ENCODE measurements at regions not wholly inside any gene's neighbourhood (a gene's known extent, or its start where the extent isn't known, plus 50 kb on each side); places are given as distances from the start of the nearest gene placed in this dataset.

DNA sequence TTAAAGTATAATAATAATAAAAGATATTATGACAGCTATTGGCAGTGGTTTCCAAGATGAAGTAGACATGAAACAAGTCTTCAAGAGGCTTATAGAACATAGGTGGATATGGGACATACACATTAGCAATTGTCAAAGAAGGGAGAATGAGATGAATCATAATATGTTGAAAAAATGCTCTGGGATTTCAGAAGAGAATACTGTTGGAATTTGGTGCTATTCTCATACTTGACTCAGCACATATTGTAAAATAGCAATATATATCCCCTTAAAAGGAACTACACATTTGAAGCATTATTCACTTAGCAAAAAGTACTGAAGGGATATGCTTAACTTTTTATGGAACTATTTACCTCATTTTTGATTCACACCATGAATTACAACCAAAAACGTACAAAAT is 577.2 kb upstream of the PCDH15 start:
- peaks cover 9% of the 10 kb centered on the region for H3K4me1 Mint-ChIP-seq
- POLR2A ChIA-PET = no interaction called here
- no peaks in the 10 kb centered on the region for H3K27me3 Mint-ChIP-seq (ENCODE audit: low read depth)
- TF ChIP-seq ZNF671 (CRISPR knock-in tag; IDR thresholded peaks at IDR 0.05) = no peak
- no peak for TF ChIP-seq EMX1 (CRISPR knock-in tag; IDR thresholded peaks at IDR 0.05)
- no peak for TF ChIP-seq TP53 (CRISPR knock-in tag; IDR thresholded peaks at IDR 0.05)
- TF ChIP-seq, protein P1, sequence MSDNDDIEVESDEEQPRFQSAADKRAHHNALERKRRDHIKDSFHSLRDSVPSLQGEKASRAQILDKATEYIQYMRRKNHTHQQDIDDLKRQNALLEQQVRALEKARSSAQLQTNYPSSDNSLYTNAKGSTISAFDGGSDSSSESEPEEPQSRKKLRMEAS (CRISPR knock-in tag; IDR thresholded peaks at IDR 0.05) = no peak
- no peak for TF ChIP-seq ZNF396 (CRISPR knock-in tag; IDR thresholded peaks at IDR 0.05; ENCODE audit: borderline replicate concordance)
- TF ChIP-seq, protein P2, sequence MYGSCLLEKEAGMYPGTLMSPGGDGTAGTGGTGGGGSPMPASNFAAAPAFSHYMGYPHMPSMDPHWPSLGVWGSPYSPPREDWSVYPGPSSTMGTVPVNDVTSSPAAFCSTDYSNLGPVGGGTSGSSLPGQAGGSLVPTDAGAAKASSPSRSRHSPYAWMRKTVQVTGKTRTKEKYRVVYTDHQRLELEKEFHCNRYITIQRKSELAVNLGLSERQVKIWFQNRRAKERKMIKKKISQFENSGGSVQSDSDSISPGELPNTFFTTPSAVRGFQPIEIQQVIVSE (CRISPR knock-in tag; IDR thresholded peaks at IDR 0.05; ENCODE audit: borderline replicate concordance) = no peak
- peaks cover 6% of the 10 kb centered on the region; the same call in 1 of the 2 replicates for H3K9me3 Mint-ChIP-seq
- H3K4me3 Mint-ChIP-seq = no peak overlapping the region
- CTCF ChIA-PET = no interaction called here
- DNase-seq (ENCODE audit: low spot score) (no peak), ATAC-seq (no peak)
- H3K36me3 Mint-ChIP-seq = no peaks in the 10 kb centered on the region
- H3K27ac Mint-ChIP-seq = no peak overlapping the region

DNA sequence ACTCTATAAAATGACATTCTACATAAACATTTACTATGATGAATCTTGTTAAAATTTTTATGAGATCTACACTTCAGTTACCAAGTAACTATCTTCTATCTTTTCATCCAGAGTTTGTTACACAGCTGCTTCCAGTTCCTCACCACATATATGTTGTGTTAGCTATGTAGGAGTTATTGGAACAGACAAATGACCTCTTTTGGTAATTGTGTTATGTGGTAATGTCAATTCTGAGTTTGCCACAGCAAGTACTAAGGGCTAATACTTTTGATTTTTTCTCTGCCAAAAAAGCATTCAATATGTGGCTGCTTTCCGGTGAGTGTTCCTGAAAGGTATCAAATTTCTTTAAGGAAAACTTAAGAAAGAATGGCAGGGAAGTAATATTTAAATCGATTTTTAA is 573.9 kb upstream of the PCDH15 start:
- H3K27ac Mint-ChIP-seq = no peak overlapping the region
- no peaks in the 10 kb centered on the region for H3K9me3 Mint-ChIP-seq
- H3K4me3 Mint-ChIP-seq = no peak overlapping the region
- ATAC-seq (no peak), DNase-seq (ENCODE audit: low spot score) (no peak)
- TF ChIP-seq, protein P3, sequence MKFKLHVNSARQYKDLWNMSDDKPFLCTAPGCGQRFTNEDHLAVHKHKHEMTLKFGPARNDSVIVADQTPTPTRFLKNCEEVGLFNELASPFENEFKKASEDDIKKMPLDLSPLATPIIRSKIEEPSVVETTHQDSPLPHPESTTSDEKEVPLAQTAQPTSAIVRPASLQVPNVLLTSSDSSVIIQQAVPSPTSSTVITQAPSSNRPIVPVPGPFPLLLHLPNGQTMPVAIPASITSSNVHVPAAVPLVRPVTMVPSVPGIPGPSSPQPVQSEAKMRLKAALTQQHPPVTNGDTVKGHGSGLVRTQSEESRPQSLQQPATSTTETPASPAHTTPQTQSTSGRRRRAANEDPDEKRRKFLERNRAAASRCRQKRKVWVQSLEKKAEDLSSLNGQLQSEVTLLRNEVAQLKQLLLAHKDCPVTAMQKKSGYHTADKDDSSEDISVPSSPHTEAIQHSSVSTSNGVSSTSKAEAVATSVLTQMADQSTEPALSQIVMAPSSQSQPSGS (CRISPR knock-in tag; IDR thresholded peaks at IDR 0.05; ENCODE audit: borderline replicate concordance, low read depth) = no peak
- no peak for TF ChIP-seq TP53 (CRISPR knock-in tag; IDR thresholded peaks at IDR 0.05)
- TF ChIP-seq ZNF121 (CRISPR knock-in tag; IDR thresholded peaks at IDR 0.05) = no peak
- TF ChIP-seq FOXK1 (CRISPR knock-in tag; IDR thresholded peaks at IDR 0.05) = no peak
- TF ChIP-seq, protein P4, sequence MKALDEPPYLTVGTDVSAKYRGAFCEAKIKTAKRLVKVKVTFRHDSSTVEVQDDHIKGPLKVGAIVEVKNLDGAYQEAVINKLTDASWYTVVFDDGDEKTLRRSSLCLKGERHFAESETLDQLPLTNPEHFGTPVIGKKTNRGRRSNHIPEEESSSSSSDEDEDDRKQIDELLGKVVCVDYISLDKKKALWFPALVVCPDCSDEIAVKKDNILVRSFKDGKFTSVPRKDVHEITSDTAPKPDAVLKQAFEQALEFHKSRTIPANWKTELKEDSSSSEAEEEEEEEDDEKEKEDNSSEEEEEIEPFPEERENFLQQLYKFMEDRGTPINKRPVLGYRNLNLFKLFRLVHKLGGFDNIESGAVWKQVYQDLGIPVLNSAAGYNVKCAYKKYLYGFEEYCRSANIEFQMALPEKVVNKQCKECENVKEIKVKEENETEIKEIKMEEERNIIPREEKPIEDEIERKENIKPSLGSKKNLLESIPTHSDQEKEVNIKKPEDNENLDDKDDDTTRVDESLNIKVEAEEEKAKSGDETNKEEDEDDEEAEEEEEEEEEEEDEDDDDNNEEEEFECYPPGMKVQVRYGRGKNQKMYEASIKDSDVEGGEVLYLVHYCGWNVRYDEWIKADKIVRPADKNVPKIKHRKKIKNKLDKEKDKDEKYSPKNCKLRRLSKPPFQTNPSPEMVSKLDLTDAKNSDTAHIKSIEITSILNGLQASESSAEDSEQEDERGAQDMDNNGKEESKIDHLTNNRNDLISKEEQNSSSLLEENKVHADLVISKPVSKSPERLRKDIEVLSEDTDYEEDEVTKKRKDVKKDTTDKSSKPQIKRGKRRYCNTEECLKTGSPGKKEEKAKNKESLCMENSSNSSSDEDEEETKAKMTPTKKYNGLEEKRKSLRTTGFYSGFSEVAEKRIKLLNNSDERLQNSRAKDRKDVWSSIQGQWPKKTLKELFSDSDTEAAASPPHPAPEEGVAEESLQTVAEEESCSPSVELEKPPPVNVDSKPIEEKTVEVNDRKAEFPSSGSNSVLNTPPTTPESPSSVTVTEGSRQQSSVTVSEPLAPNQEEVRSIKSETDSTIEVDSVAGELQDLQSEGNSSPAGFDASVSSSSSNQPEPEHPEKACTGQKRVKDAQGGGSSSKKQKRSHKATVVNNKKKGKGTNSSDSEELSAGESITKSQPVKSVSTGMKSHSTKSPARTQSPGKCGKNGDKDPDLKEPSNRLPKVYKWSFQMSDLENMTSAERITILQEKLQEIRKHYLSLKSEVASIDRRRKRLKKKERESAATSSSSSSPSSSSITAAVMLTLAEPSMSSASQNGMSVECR (CRISPR knock-in tag; IDR thresholded peaks at IDR 0.05; ENCODE audit: borderline replicate concordance) = no peak
- no peak for TF ChIP-seq PRRX2 (CRISPR knock-in tag; IDR thresholded peaks at IDR 0.05)
- no peak for TF ChIP-seq GTF2I (CRISPR knock-in tag; conservative IDR thresholded peaks at IDR 0.05)
- no peak for TF ChIP-seq RORB (CRISPR knock-in tag; IDR thresholded peaks at IDR 0.05)
- TF ChIP-seq ETV6 (CRISPR knock-in tag; IDR thresholded peaks at IDR 0.05) = no peak
- TF ChIP-seq ESRRA (CRISPR knock-in tag; IDR thresholded peaks at IDR 0.05; ENCODE audit: borderline replicate concordance) = no peak
- H3K4me1 Mint-ChIP-seq = peaks cover 9% of the 10 kb centered on the region
- POLR2A ChIA-PET = no interaction called here
- CTCF ChIA-PET = no interaction called here
- no peaks in the 10 kb centered on the region for H3K36me3 Mint-ChIP-seq
- no peaks in the 10 kb centered on the region for H3K27me3 Mint-ChIP-seq (ENCODE audit: low read depth)

DNA sequence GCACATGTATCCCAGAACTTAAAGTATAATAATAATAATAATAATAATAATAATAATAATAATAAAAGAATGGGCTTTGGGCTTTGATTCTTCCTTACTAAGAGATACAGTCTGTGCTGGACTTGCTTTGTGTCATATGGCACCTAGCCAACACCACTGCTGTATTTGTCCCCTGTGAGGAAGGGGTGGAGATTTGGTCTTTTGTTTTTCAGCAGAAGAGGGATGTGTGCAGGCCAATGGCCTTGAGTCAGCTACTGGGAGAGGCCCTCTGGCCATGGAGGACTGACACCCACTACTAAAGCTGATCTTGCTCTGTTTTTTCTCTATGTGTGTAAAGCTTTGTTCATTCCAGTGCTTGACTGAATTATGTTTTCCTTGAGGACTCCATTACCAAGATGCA is 573.0 kb upstream of the PCDH15 start:
- no peaks in the 10 kb centered on the region for H3K9me3 Mint-ChIP-seq
- CTCF ChIA-PET = no interaction called here
- H3K27me3 Mint-ChIP-seq (ENCODE audit: low read depth) = no peaks in the 10 kb centered on the region
- no peak overlapping the region for H3K27ac Mint-ChIP-seq
- no peak for ATAC-seq
- H3K4me3 Mint-ChIP-seq = no peak overlapping the region
- no peak for DNase-seq (ENCODE audit: low spot score)
- no peaks in the 10 kb centered on the region for H3K36me3 Mint-ChIP-seq
- POLR2A ChIA-PET = no interaction called here
- peaks cover 9% of the 10 kb centered on the region for H3K4me1 Mint-ChIP-seq
- TF ChIP-seq, protein P5, sequence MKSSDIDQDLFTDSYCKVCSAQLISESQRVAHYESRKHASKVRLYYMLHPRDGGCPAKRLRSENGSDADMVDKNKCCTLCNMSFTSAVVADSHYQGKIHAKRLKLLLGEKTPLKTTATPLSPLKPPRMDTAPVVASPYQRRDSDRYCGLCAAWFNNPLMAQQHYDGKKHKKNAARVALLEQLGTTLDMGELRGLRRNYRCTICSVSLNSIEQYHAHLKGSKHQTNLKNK (CRISPR knock-in tag; IDR thresholded peaks at IDR 0.05) = no peak
- TF ChIP-seq, protein P6, sequence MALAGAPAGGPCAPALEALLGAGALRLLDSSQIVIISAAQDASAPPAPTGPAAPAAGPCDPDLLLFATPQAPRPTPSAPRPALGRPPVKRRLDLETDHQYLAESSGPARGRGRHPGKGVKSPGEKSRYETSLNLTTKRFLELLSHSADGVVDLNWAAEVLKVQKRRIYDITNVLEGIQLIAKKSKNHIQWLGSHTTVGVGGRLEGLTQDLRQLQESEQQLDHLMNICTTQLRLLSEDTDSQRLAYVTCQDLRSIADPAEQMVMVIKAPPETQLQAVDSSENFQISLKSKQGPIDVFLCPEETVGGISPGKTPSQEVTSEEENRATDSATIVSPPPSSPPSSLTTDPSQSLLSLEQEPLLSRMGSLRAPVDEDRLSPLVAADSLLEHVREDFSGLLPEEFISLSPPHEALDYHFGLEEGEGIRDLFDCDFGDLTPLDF (CRISPR knock-in tag; IDR thresholded peaks at IDR 0.05) = no peak
- TF ChIP-seq, protein P2 (CRISPR knock-in tag; IDR thresholded peaks at IDR 0.05; ENCODE audit: borderline replicate concordance) = no peak
- TF ChIP-seq, protein P7, sequence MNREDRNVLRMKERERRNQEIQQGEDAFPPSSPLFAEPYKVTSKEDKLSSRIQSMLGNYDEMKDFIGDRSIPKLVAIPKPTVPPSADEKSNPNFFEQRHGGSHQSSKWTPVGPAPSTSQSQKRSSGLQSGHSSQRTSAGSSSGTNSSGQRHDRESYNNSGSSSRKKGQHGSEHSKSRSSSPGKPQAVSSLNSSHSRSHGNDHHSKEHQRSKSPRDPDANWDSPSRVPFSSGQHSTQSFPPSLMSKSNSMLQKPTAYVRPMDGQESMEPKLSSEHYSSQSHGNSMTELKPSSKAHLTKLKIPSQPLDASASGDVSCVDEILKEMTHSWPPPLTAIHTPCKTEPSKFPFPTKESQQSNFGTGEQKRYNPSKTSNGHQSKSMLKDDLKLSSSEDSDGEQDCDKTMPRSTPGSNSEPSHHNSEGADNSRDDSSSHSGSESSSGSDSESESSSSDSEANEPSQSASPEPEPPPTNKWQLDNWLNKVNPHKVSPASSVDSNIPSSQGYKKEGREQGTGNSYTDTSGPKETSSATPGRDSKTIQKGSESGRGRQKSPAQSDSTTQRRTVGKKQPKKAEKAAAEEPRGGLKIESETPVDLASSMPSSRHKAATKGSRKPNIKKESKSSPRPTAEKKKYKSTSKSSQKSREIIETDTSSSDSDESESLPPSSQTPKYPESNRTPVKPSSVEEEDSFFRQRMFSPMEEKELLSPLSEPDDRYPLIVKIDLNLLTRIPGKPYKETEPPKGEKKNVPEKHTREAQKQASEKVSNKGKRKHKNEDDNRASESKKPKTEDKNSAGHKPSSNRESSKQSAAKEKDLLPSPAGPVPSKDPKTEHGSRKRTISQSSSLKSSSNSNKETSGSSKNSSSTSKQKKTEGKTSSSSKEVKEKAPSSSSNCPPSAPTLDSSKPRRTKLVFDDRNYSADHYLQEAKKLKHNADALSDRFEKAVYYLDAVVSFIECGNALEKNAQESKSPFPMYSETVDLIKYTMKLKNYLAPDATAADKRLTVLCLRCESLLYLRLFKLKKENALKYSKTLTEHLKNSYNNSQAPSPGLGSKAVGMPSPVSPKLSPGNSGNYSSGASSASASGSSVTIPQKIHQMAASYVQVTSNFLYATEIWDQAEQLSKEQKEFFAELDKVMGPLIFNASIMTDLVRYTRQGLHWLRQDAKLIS (CRISPR knock-in tag; IDR thresholded peaks at IDR 0.05; ENCODE audit: borderline replicate concordance) = no peak
- no peak for TF ChIP-seq TEAD4 (CRISPR knock-in tag; IDR thresholded peaks at IDR 0.05)

Data from WTC11 (cell line).